Activated T-cell treated with anti-CD3 and anti-CD28 coated beads, Interleukin-2, amount 50 U/mL, for 72 hours (primary cell): ENCODE measurements at regions not wholly inside any gene's neighbourhood (a gene's known extent, or its start where the extent isn't known, plus 50 kb on each side); places are given as distances from the start of the nearest gene placed in this dataset.
"Not testable (repeated sequence)": the region's sequence is repeated elsewhere in the genome, so short reads cannot be mapped to it uniquely, and the experiment has no call there.

Source experiments
- ATAC-seq, 2 donors: fragments of 150-1000 bp; cut with Tn5 transposase; replicated peaks in 1 of 2; 2 replicates each; pipeline ENCODE4 v1.10.0; 2021; ENCODE audit warnings: moderate library complexity in 2 of 2, mild to moderate bottlenecking in 1 of 2
- DNase-seq, 2 donors: peaks; one replicate each; pipeline ENCODE4 v3.0.0; 2021 to 2022; ENCODE audit warnings: mixed read lengths in 1 of 2
- H3K27ac Mint-ChIP-seq: one replicate; pipeline ENCODE4 v1.8.0; 2022; ENCODE audit warnings: mild to moderate bottlenecking, moderate library complexity, mixed read lengths
- H3K27me3 Mint-ChIP-seq: one replicate; pipeline ENCODE4 v1.8.0; 2022; ENCODE audit warnings: low read depth, mixed read lengths
- H3K36me3 Mint-ChIP-seq, 2 donors: one replicate each; pipeline ENCODE4 v1.8.0; 2022; ENCODE audit warnings: mixed read lengths in 2 of 2, mild to moderate bottlenecking in 1 of 2; ENCODE audit not compliant: insufficient read depth in 2 of 2
- H3K4me1 Mint-ChIP-seq: one replicate; pipeline ENCODE4 v1.8.0; 2022; ENCODE audit warnings: low read depth, mixed read lengths
- H3K4me3 Mint-ChIP-seq, 2 donors: one replicate each; pipeline ENCODE4 v1.8.0; 2022; ENCODE audit warnings: mild to moderate bottlenecking in 2 of 2, mixed read lengths in 2 of 2, moderate library complexity in 2 of 2
- H3K9me3 Mint-ChIP-seq, 2 donors: one replicate each; pipeline ENCODE4 v1.8.0; 2022; ENCODE audit warnings: mixed read lengths in 2 of 2

DNA sequence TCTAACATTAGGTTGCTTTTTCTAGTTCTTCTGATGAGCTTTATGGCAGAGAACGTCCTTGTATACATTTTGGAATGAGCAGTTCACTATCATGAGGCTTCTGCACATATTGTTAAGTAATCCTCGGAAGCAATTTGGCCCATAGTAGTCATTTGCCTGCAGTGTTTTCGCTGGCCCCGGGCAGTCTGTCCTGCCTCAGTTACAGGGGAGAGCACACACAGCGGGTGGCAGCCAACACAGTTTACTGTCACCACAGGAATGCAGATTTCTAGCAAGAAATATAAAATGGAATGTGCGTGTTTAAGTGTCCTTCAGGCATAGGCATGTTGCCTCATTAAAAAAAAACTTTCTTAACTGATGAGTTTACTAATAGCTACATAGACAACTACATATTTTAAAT is 71.5 kb upstream of the GJB6 start:
- no peak for ATAC-seq
- peaks cover 42% of the 10 kb centered on the region for H3K27me3 Mint-ChIP-seq

DNA sequence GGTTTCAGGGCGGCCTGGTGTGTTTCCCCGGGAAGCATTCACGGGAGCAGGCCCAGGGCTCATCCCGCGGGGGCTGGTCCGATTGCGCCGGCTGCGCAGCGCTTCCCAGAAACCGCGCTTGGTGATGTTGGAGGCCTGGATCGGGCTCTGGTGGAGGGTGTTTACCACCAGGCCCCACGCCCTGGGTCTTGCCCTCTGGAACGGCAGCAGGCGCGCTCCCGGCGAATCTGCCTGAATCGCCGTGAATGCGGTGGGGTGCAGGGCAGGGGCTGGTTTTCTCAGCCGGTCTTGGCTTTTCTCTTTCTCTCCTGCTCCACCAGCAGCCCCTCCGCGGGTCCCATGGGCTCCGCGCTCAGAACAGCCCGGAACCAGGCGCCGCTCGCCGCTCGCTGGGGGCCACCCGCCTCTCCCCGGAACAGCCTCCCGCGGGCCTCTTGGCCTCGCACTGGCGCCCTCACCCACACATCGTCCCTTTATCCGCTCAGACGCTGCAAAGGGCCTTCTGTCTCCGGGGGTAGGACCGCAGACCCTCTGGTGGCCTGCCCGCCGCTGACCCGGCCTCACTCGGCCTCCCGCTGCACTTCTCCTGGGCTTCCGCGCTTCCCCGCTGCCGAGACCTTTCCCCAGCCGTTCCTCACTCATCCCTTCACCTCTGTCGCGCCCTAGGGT is 69.4 kb upstream of the GJB6 start:
- H3K36me3 Mint-ChIP-seq: no peaks in the 10 kb centered on the region
- peak overlapping the region in 1 of 2 donors; percentile 41 for H3K4me3 Mint-ChIP-seq
- peaks cover 0 to 2% of the 10 kb centered on the region in 2 donors for H3K9me3 Mint-ChIP-seq
- H3K4me1 Mint-ChIP-seq: peaks cover 4% of the 10 kb centered on the region
- DNase-seq: no peak
- no peak overlapping the region for H3K27ac Mint-ChIP-seq
- peaks cover 46% of the 10 kb centered on the region for H3K27me3 Mint-ChIP-seq
- ATAC-seq: peak in 1 of 2 donors; percentile 29

More for the DNA sequence above, 71.5 kb upstream of the GJB6 start:
- Mint-ChIP-seq H3K36me3 (peaks cover 0 to 1% of the 10 kb centered on the region in 2 donors), H3K4me1 (peaks cover 4% of the 10 kb centered on the region), H3K4me3 (no peak overlapping the region), H3K27ac (no peak overlapping the region), H3K9me3 (peaks cover 0 to 10% of the 10 kb centered on the region in 2 donors)
- DNase-seq: no peak

DNA sequence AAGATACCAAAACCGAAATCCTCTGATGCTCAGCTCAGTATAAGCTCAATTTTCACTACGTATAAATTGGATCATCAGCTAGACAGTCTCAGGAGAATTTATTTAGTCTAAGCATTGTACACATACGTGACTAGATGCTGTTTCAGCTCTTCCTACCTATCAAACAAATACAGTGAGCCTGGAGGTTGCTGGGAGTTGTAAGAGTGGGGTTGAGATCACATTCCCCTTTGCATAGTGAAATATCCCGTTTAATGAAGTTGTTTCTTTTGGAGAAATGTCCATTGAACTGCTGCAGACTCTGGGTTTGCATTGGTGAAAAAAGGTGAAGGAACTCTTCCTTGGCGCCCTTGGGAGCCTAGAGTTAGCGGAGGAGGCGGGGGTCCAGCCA is 68.9 kb upstream of the GJB6 start:
- H3K27me3 Mint-ChIP-seq: peaks cover 46% of the 10 kb centered on the region
- peak overlapping the region in 1 of 2 donors; percentile 15 for H3K4me3 Mint-ChIP-seq

DNA sequence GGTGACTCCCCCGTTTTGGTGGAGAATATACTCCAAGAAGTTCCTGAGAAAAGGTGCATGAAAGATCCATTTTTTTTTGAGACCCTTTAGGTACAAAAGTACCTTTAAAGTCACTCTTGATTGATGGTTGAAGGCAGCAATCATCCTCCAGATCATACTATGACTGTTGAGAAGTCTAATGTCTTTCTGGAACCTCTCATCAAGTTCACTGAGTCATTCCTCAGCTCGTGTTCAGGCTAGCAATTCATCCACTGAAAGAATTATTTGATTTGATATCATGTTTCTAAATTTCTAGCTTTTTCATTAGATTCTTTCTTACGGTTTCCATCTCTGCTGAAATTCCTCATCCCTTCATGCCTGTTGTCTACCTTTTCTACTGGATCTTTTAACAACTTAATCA is 65.1 kb upstream of the GJB6 start:
- no peak for DNase-seq
- peaks cover 30% of the 10 kb centered on the region for H3K27me3 Mint-ChIP-seq
- H3K4me3 Mint-ChIP-seq: no peak overlapping the region

More for the DNA sequence above, 68.9 kb upstream of the GJB6 start:
- DNase-seq (no peak), ATAC-seq (no peak)
- no peak overlapping the region for H3K27ac Mint-ChIP-seq
- H3K9me3 Mint-ChIP-seq: no peaks in the 10 kb centered on the region
- peaks cover 4% of the 10 kb centered on the region for H3K4me1 Mint-ChIP-seq
- H3K36me3 Mint-ChIP-seq: no peaks in the 10 kb centered on the region

DNA sequence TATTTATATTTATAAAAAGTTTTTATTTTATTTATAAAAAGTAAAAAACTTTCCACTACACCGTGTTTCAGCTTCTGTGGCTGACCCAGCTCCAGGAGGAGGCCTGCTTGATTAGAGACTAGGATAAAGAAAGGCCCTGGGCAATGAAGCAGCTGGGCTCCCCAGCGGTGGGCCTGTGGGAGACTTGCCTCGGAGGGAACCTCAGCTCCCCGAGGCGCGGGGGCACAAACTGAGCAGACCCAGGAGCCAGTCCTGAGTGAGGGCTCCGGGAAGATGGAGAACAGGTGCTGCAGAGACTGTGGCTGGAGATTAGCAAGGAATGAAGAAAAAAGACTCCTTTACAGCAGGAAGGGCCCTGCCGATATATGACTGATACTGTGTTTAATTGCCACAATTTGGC is 63.8 kb upstream of the GJB6 start:
- Mint-ChIP-seq H3K4me3 (no peak overlapping the region), H3K27ac (no peak overlapping the region), H3K9me3 (no peaks in the 10 kb centered on the region), H3K4me1 (peaks cover 4% of the 10 kb centered on the region), H3K36me3 (no peaks in the 10 kb centered on the region), H3K27me3 (peaks cover 21% of the 10 kb centered on the region)
- DNase-seq (no peak), ATAC-seq (no peak)

More for the DNA sequence above, 65.1 kb upstream of the GJB6 start:
- Mint-ChIP-seq H3K36me3 (no peaks in the 10 kb centered on the region), H3K4me1 (peaks cover 4% of the 10 kb centered on the region), H3K27ac (no peak overlapping the region), H3K9me3 (no peaks in the 10 kb centered on the region)
- no peak for ATAC-seq

DNA sequence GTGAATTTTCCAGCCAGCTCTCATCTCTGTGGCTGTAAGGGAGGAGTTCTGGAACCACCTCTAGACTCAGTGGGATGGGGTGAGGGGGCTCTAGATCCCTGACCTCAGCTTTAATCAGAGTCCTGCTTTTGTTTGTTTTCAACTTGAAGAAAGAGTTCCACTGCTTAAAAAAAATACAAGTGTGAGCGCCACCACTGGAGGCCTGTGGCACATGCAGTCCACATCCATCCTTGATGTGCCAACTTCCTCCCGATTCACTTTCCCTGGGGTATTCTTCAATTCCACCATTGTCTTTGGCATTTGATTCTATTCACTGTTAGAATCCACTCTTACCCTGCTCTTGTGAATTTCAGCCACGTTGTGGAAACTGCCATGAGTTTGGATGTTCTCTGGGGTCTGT is 62.4 kb upstream of the GJB6 start:
- DNase-seq (no peak), ATAC-seq (no peak)
- H3K27me3 Mint-ChIP-seq: peaks cover 13% of the 10 kb centered on the region
- no peak overlapping the region for H3K27ac Mint-ChIP-seq
- no peaks in the 10 kb centered on the region for H3K9me3 Mint-ChIP-seq
- peaks cover 4% of the 10 kb centered on the region for H3K4me1 Mint-ChIP-seq
- no peak overlapping the region for H3K4me3 Mint-ChIP-seq
- no peaks in the 10 kb centered on the region for H3K36me3 Mint-ChIP-seq

DNA sequence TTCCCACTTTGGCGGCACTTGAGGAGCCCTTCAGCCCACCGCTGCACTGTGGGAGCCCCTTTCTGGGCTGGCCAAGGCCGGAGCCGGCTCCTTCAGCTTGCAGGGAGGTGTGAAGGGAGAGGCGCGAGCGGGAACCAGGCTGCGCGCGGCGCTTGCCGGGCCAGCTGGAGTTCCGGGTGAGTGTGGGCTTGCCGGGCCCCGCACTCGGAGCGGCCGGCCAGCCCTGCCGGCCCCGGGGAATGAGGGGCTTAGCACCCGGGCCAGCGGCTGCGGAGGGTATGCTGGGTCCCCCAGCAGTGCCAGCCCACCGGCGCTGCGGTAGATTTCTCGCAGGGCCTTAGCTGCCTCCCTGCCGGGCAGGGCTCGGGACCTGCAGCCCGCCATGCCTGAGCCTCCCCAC is 60.2 kb upstream of the GJB6 start:
- not testable (repeated sequence) for H3K27ac Mint-ChIP-seq, H3K9me3 Mint-ChIP-seq, H3K4me3 Mint-ChIP-seq, ATAC-seq, DNase-seq, H3K4me1 Mint-ChIP-seq, H3K27me3 Mint-ChIP-seq, H3K36me3 Mint-ChIP-seq

DNA sequence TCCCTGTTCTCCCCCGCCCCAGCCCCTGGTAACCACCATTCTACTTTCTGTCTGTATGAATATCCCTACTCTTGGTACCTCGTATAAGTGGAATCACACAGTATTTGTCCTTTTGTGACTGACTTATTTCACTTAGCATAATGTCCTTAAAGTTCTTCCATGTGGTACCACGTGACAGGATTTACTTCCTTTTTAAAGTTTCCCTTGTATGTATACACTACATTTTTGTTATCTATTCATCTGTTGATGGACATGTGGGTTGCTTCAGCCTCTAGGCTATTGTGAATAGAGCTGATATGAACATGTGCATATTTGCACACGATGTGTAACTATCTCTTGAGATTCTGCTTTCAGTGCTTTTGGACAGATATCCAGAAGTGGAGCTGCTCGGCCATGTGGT is 59.6 kb upstream of the GJB6 start:
- H3K4me3 Mint-ChIP-seq: no peak overlapping the region
- H3K27me3 Mint-ChIP-seq: no peaks in the 10 kb centered on the region
- ATAC-seq (no peak), DNase-seq (no peak)
- H3K27ac Mint-ChIP-seq: no peak overlapping the region
- H3K9me3 Mint-ChIP-seq: peaks cover 0 to 6% of the 10 kb centered on the region in 2 donors
- H3K36me3 Mint-ChIP-seq: peaks cover 1 to 3% of the 10 kb centered on the region in 2 donors
- H3K4me1 Mint-ChIP-seq: peaks cover 4% of the 10 kb centered on the region

DNA sequence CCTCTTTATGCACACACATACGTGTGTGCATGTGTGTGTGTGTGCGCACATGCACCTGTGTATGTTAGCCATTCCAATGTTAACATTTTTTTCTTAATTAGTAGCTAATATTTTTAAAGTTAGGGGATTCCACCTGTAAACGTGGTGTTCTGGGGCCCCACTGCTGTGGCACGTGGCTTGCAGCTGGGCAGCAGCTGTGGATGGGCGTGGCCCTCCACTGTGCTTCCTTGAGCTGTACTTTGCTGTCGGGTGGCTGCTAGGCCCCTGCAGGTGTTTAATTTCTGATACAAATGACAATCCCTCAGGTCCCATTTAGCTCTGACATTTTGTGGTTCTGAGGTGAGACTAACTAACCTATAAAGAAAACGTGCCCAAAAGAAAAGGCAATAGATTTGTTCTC is 58.9 kb upstream of the GJB6 start:
- Mint-ChIP-seq H3K27ac (no peak overlapping the region), H3K4me3 (no peak overlapping the region)
- DNase-seq: no peak

DNA sequence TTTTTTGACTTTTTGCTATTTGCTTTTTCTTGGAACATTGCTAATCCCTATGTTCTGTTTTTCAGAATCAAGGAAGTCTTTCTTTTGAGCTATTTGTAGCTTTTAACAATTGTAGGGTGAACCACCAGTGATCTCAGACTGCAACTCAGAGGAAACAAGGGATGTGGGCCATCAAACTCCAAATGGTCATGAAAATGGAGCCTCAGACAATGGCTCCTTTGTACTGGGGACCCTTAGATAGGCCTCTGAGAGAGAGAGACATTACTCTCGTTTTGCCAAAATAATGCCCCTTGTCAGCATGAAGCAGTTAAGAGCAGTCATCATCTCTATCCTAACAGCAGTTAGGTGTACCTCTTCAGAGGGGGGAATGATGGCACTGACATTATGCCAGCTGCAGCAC is 56.4 kb upstream of the GJB6 start:
- Mint-ChIP-seq H3K4me1 (peaks cover 4% of the 10 kb centered on the region), H3K36me3 (peaks cover 14 to 17% of the 10 kb centered on the region in 2 donors), H3K4me3 (no peak overlapping the region), H3K27ac (no peak overlapping the region), H3K9me3 (peaks cover 14 to 15% of the 10 kb centered on the region in 2 donors), H3K27me3 (no peaks in the 10 kb centered on the region)
- ATAC-seq: no peak
- no peak for DNase-seq

More for the DNA sequence above, 58.9 kb upstream of the GJB6 start:
- no peak for ATAC-seq
- H3K9me3 Mint-ChIP-seq: peaks cover 4 to 10% of the 10 kb centered on the region in 2 donors
- peaks cover 4% of the 10 kb centered on the region for H3K4me1 Mint-ChIP-seq
- H3K27me3 Mint-ChIP-seq: no peaks in the 10 kb centered on the region
- peaks cover 7 to 8% of the 10 kb centered on the region in 2 donors for H3K36me3 Mint-ChIP-seq

DNA sequence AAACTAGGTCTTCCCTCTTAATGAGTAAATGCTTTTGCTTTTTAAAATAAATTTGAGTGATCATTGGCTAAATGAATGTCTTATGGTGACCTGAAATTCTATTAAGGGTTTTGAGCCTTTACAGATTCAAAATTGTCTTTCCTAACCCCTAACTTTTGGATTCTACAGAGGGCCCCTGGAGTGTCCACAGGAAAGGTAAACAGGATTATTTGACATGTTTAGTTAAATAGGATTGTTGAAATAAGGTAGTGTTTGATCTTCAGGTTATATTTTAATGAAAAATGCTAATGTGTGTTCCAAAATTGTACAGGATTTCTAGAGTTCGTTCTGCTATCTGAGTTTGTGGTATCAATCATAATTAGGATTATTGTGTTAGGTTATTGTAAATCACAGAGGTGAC is 55.9 kb upstream of the GJB6 start:
- DNase-seq (no peak), ATAC-seq (no peak)
- Mint-ChIP-seq H3K9me3 (peaks cover 14 to 15% of the 10 kb centered on the region in 2 donors), H3K27ac (no peak overlapping the region), H3K4me3 (no peak overlapping the region), H3K36me3 (peaks cover 16 to 17% of the 10 kb centered on the region in 2 donors), H3K27me3 (no peaks in the 10 kb centered on the region), H3K4me1 (peaks cover 4% of the 10 kb centered on the region)

DNA sequence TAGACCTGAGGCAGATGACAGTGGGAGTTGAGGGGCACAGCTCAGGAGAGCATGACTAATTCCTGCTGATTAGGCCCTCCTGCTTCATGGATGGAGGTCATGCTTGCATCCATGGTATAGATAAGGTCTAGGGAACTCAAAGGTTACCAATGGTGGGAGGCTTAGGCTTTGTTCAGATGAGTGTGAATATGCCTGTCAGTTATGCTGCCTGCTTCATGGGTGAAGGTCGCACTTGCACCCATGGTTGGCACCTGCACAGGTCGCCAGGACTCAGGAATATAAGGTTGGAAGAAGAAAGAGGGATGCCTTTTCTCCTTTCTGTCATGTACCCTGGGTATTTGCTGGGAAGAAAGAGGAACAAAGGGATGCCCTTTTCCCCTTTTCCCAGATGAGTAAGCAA is 53.4 kb upstream of the GJB6 start:
- DNase-seq (no peak), ATAC-seq (no peak)
- Mint-ChIP-seq H3K9me3 (peaks cover 16 to 18% of the 10 kb centered on the region in 2 donors), H3K27ac (no peak overlapping the region), H3K4me3 (no peak overlapping the region), H3K27me3 (no peaks in the 10 kb centered on the region), H3K4me1 (no peaks in the 10 kb centered on the region), H3K36me3 (peaks cover 17 to 18% of the 10 kb centered on the region in 2 donors)
